ENCODE measurements at regions not wholly inside any gene's neighbourhood (a gene's known extent, or its start where the extent isn't known, plus 50 kb on each side); places are given as distances from the start of the nearest gene placed in this dataset.
"Not testable (repeated sequence)": the region's sequence is repeated elsewhere in the genome, so short reads cannot be mapped to it uniquely, and the experiment has no call there.

DNA sequence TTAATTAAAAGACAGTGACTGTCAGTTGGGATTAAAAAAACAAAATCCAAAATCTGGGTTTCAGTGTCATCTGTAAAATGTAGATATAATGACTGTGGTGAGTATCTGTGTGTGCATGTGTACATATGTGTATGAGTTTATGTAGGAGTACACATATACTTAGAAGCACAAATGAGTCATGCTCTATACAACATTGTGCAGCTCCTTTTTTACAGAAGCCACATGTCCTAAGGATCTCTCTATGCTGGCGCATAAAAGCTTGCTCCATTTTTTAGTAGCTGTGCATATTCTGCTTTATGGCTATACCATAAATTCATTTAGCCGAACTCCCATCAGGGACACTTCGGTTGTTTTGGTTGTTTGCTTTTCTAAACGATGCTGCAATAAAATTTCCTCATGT, 125.2 kb upstream of the EEF2KMT start:
- Mint-ChIP-seq H3K27ac (no peak overlapping the region), H3K27me3 (no peaks in the 10 kb centered on the region), H3K9me3 (peaks cover 0 to 5% (median 0%) of the 10 kb centered on the region in 7 donors), H3K36me3 (no peaks in the 10 kb centered on the region), H3K4me3 (no peak overlapping the region), H3K4me1 (no peaks in the 10 kb centered on the region)
- ATAC-seq (ENCODE audit: low read depth in 2 of 2) (no peak), DNase-seq (no peak)
- Histone ChIP-seq H3K27ac (ENCODE audit: insufficient read depth, low read length, poor library complexity, severe bottlenecking) (no peak overlapping the region), H3K4me1 (ENCODE audit: control insufficient read depth, insufficient read depth, low read length, poor library complexity, severe bottlenecking) (no peaks in the 10 kb centered on the region), H3K27me3 (ENCODE audit: control insufficient read depth, insufficient read depth, low read length) (no peaks in the 10 kb centered on the region), H3K9me3 (ENCODE audit: control insufficient read depth in 2 of 2, low read length in 2 of 2) (no peaks in the 10 kb centered on the region), H3K4me3 (ENCODE audit: low read depth, low read length) (no peak overlapping the region), H3K36me3 (ENCODE audit: control insufficient read depth, insufficient read depth, low read length) (no peaks in the 10 kb centered on the region)

DNA sequence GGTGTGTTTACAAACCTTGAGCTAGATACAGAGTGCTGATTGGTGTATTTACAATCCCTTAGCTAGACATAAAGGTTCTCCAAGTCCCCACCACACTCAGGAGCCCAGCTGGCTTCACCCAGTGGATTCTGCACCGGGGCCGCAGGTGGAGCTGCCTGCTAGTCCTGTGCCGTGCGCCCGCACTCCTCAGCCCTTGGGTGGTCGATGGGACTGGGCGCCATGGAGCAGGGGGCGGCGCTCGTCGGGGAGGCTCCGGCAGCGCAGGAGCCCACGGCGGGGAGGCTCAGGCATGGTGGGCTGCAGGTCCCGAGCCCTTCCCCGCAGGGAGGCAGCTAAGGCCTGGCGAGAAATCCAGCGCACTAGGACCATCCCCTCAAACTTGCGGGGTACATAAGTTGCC, 124.2 kb upstream of the EEF2KMT start:
- H3K36me3 Mint-ChIP-seq; H3K4me3 Mint-ChIP-seq; H3K27me3 ChIP-seq (ENCODE audit: control insufficient read depth, insufficient read depth, low read length); H3K4me1 ChIP-seq (ENCODE audit: control insufficient read depth, insufficient read depth, low read length, poor library complexity, severe bottlenecking); H3K27ac Mint-ChIP-seq; H3K4me1 Mint-ChIP-seq; H3K27me3 Mint-ChIP-seq; H3K9me3 ChIP-seq (ENCODE audit: control insufficient read depth in 2 of 2, low read length in 2 of 2); DNase-seq; H3K9me3 Mint-ChIP-seq; H3K27ac ChIP-seq (ENCODE audit: insufficient read depth, low read length, poor library complexity, severe bottlenecking); ATAC-seq (ENCODE audit: low read depth in 2 of 2); H3K36me3 ChIP-seq (ENCODE audit: control insufficient read depth, insufficient read depth, low read length); H3K4me3 ChIP-seq (ENCODE audit: low read depth, low read length): not testable (repeated sequence)

DNA sequence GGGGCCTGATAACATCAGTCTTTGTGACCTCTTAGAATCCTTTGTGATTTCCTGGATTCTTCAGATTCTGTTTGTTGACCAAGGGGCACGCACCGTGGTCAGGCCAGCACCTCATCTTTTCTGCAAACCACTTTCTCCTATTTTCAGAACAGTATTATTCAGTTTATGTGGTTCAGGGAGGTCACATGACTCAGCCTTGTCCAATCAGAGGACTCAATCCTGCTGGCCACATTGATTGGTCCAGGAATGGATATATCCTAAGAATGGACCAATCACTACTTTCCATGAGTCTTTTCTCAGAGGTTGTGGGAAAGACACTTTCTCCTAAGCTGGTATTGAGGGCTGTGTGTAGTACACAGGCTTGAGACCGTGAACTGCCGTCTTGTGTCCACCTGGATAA, 123.1 kb upstream of the EEF2KMT start:
- Histone ChIP-seq H3K9me3 (ENCODE audit: control insufficient read depth in 2 of 2, low read length in 2 of 2) (no peaks in the 10 kb centered on the region), H3K36me3 (ENCODE audit: control insufficient read depth, insufficient read depth, low read length) (no peaks in the 10 kb centered on the region), H3K27ac (ENCODE audit: insufficient read depth, low read length, poor library complexity, severe bottlenecking) (no peak overlapping the region), H3K27me3 (ENCODE audit: control insufficient read depth, insufficient read depth, low read length) (no peaks in the 10 kb centered on the region), H3K4me3 (ENCODE audit: low read depth, low read length) (no peak overlapping the region), H3K4me1 (ENCODE audit: control insufficient read depth, insufficient read depth, low read length, poor library complexity, severe bottlenecking) (no peaks in the 10 kb centered on the region)
- Mint-ChIP-seq H3K4me1 (no peaks in the 10 kb centered on the region), H3K27me3 (no peaks in the 10 kb centered on the region), H3K4me3 (no peak overlapping the region), H3K27ac (no peak overlapping the region), H3K9me3 (peaks cover 0 to 5% (median 0%) of the 10 kb centered on the region in 7 donors), H3K36me3 (no peaks in the 10 kb centered on the region)
- ATAC-seq (ENCODE audit: low read depth in 2 of 2) (no peak), DNase-seq (no peak)

GRCh38 chr16:5216441-5217080, 119.0 kb upstream of the EEF2KMT start:
- no peak overlapping the region for H3K4me3 ChIP-seq (ENCODE audit: low read depth, low read length)
- H3K4me1 ChIP-seq (ENCODE audit: control insufficient read depth, insufficient read depth, low read length, poor library complexity, severe bottlenecking) = no peaks in the 10 kb centered on the region
- Mint-ChIP-seq H3K4me3 (no peak overlapping the region), H3K36me3 (no peaks in the 10 kb centered on the region), H3K27ac (no peak overlapping the region), H3K27me3 (peaks cover 11% of the 10 kb centered on the region), H3K4me1 (peaks cover 0 to 5% (median 0%) of the 10 kb centered on the region in 4 donors), H3K9me3 (peaks cover 0 to 5% (median 0%) of the 10 kb centered on the region in 7 donors)
- H3K27ac ChIP-seq (ENCODE audit: insufficient read depth, low read length, poor library complexity, severe bottlenecking) = no peak overlapping the region
- H3K36me3 ChIP-seq (ENCODE audit: control insufficient read depth, insufficient read depth, low read length) = no peaks in the 10 kb centered on the region
- no peaks in the 10 kb centered on the region for H3K27me3 ChIP-seq (ENCODE audit: control insufficient read depth, insufficient read depth, low read length)
- H3K9me3 ChIP-seq (ENCODE audit: control insufficient read depth in 2 of 2, low read length in 2 of 2) = no peaks in the 10 kb centered on the region
- DNase-seq = no peak
- no peak for ATAC-seq (ENCODE audit: low read depth in 2 of 2)

DNA sequence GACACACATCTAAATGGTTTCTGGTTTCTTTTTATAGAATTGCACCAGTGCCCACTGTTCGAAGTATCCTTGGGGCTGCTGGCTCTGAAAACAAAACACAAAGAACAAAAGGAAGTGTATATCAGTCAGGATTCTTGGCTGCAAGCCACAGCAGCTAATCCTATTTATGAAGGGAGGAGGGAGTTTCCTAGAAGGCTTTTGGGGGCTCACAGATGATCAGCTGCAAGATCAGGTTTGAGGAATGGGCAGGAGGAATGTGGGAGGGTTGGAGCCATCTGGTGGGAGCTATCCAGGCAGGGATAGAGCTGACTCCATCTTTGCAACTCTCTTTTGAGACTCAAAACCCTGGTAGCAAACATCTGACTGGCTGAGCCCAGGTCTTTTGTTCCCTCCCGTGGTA, 118.3 kb upstream of the EEF2KMT start:
- Histone ChIP-seq H3K9me3 (ENCODE audit: control insufficient read depth in 2 of 2, low read length in 2 of 2) (no peaks in the 10 kb centered on the region), H3K4me1 (ENCODE audit: control insufficient read depth, insufficient read depth, low read length, poor library complexity, severe bottlenecking) (no peaks in the 10 kb centered on the region), H3K36me3 (ENCODE audit: control insufficient read depth, insufficient read depth, low read length) (no peaks in the 10 kb centered on the region), H3K27ac (ENCODE audit: insufficient read depth, low read length, poor library complexity, severe bottlenecking) (no peak overlapping the region), H3K27me3 (ENCODE audit: control insufficient read depth, insufficient read depth, low read length) (no peaks in the 10 kb centered on the region), H3K4me3 (ENCODE audit: low read depth, low read length) (no peak overlapping the region)
- Mint-ChIP-seq H3K9me3 (peaks cover 0 to 5% (median 0%) of the 10 kb centered on the region in 7 donors), H3K27ac (no peak overlapping the region), H3K36me3 (no peaks in the 10 kb centered on the region), H3K4me1 (peaks cover 0 to 5% (median 0%) of the 10 kb centered on the region in 4 donors), H3K27me3 (peaks cover 11% of the 10 kb centered on the region), H3K4me3 (no peak overlapping the region)
- no peak for DNase-seq
- no peak for ATAC-seq (ENCODE audit: low read depth in 2 of 2)

- DNase-seq (no peak), ATAC-seq (ENCODE audit: low read depth in 2 of 2) (no peak)
- H3K27me3 ChIP-seq (ENCODE audit: control insufficient read depth, insufficient read depth, low read length) = no peaks in the 10 kb centered on the region
- no peaks in the 10 kb centered on the region for H3K4me1 ChIP-seq (ENCODE audit: control insufficient read depth, insufficient read depth, low read length, poor library complexity, severe bottlenecking)
- Mint-ChIP-seq H3K27ac (no peak overlapping the region), H3K9me3 (peaks cover 0 to 4% (median 0%) of the 10 kb centered on the region in 7 donors), H3K27me3 (peaks cover 11% of the 10 kb centered on the region), H3K4me1 (peaks cover 0 to 5% (median 0%) of the 10 kb centered on the region in 4 donors), H3K36me3 (no peaks in the 10 kb centered on the region), H3K4me3 (no peak overlapping the region)
- H3K36me3 ChIP-seq (ENCODE audit: control insufficient read depth, insufficient read depth, low read length) = no peaks in the 10 kb centered on the region
- H3K9me3 ChIP-seq (ENCODE audit: control insufficient read depth in 2 of 2, low read length in 2 of 2) = no peaks in the 10 kb centered on the region
- H3K27ac ChIP-seq (ENCODE audit: insufficient read depth, low read length, poor library complexity, severe bottlenecking) = no peak overlapping the region
- H3K4me3 ChIP-seq (ENCODE audit: low read depth, low read length) = no peak overlapping the region
These were observed 116.9 kb upstream of the EEF2KMT start for GRCh38 chr16:5214466-5214865.

DNA sequence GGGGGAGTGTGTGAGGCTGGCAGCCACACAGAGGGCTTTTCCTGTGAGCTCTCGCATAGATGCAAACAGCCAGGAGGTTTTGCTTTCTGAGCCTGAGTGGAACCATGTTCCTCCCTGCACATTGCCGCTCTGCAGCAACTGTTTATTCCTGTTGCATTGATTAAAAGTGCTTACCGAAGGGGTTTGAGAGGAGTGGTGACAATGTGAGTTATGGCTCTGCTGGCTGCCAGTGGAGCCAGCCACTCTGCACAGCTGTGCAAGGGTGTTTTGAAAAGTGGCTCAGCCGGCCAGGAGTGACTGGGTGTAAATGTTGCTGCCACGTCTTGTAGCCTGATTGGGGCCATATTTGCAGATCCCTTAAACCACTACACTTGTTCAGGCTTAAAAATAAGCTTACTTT, 114.9 kb upstream of the EEF2KMT start:
- H3K4me1 Mint-ChIP-seq; DNase-seq; H3K27ac Mint-ChIP-seq; H3K36me3 Mint-ChIP-seq; ATAC-seq (ENCODE audit: low read depth in 2 of 2); H3K27me3 ChIP-seq (ENCODE audit: control insufficient read depth, insufficient read depth, low read length); H3K4me3 Mint-ChIP-seq; H3K4me1 ChIP-seq (ENCODE audit: control insufficient read depth, insufficient read depth, low read length, poor library complexity, severe bottlenecking); H3K9me3 Mint-ChIP-seq; H3K36me3 ChIP-seq (ENCODE audit: control insufficient read depth, insufficient read depth, low read length); H3K9me3 ChIP-seq (ENCODE audit: control insufficient read depth in 2 of 2, low read length in 2 of 2); H3K27ac ChIP-seq (ENCODE audit: insufficient read depth, low read length, poor library complexity, severe bottlenecking); H3K4me3 ChIP-seq (ENCODE audit: low read depth, low read length): not testable (repeated sequence)
- peaks cover 11% of the 10 kb centered on the region for H3K27me3 Mint-ChIP-seq

- DNase-seq = peak in 1 of 3 donors; percentile 29
- H3K9me3 Mint-ChIP-seq; ATAC-seq (ENCODE audit: low read depth in 2 of 2); H3K27ac Mint-ChIP-seq; H3K4me1 ChIP-seq (ENCODE audit: control insufficient read depth, insufficient read depth, low read length, poor library complexity, severe bottlenecking); H3K9me3 ChIP-seq (ENCODE audit: control insufficient read depth in 2 of 2, low read length in 2 of 2); H3K27me3 ChIP-seq (ENCODE audit: control insufficient read depth, insufficient read depth, low read length); H3K4me3 ChIP-seq (ENCODE audit: low read depth, low read length); H3K4me1 Mint-ChIP-seq; H3K27ac ChIP-seq (ENCODE audit: insufficient read depth, low read length, poor library complexity, severe bottlenecking); H3K36me3 Mint-ChIP-seq; H3K4me3 Mint-ChIP-seq; H3K36me3 ChIP-seq (ENCODE audit: control insufficient read depth, insufficient read depth, low read length): not testable (repeated sequence)
- peaks cover 12% of the 10 kb centered on the region for H3K27me3 Mint-ChIP-seq
These were observed 110.4 kb upstream of the EEF2KMT start for GRCh38 chr16:5207862-5208498.
